GM23338 (cell line): ENCODE measurements at regions not wholly inside any gene's neighbourhood (a gene's known extent, or its start where the extent isn't known, plus 50 kb on each side); places are given as distances from the start of the nearest gene placed in this dataset.

Source experiments
- CREB1 ChIP-seq: fragments of 250-450 bp; sonication (Bioruptor Pico); IDR thresholded peaks from 2 replicates; pipeline ENCODE4 v1.5.0; 2020; ENCODE audit warnings: low read depth, mild to moderate bottlenecking, moderate library complexity
- EZH2 ChIP-seq: fragments of 200-600 bp; sonication (generic); IDR thresholded peaks from one replicate; pipeline ENCODE4 v1.8.0; 2017; ENCODE audit warnings: antibody characterized with exemption, mild to moderate bottlenecking, low read depth; ENCODE audit not compliant: unreplicated experiment
- EZH2phosphoT487 ChIP-seq: fragments of 200-600 bp; sonication (generic); IDR thresholded peaks from one replicate; pipeline ENCODE4 v1.8.1; 2018; ENCODE audit warnings: antibody characterized with exemption; ENCODE audit not compliant: unreplicated experiment
- JUNB ChIP-seq: IDR thresholded peaks from one replicate; pipeline ENCODE4 v1.6.1; 2016; ENCODE audit warnings: antibody characterized with exemption; ENCODE audit not compliant: unreplicated experiment
- NANOG ChIP-seq: IDR thresholded peaks from 2 replicates; pipeline ENCODE4 v1.6.1; 2016; ENCODE audit warnings: antibody characterized with exemption, borderline replicate concordance
- POLR2AphosphoS5 ChIP-seq: IDR thresholded peaks from 2 replicates; pipeline ENCODE4 v1.6.1; 2016; ENCODE audit warnings: antibody characterized with exemption, low read depth
- STAT1 ChIP-seq: IDR thresholded peaks from one replicate; pipeline ENCODE4 v1.6.1; 2016; ENCODE audit warnings: antibody characterized with exemption; ENCODE audit not compliant: unreplicated experiment
- ZNF331 ChIP-seq: fragments of 250-450 bp; sonication (Bioruptor Pico); IDR thresholded peaks from 2 replicates; pipeline ENCODE4 v1.5.0; 2020; ENCODE audit warnings: low read depth, mild to moderate bottlenecking, moderate library complexity
- TF ChIP-seq, protein P1 (sequence below), 2 experiments: fragments of 200-600 bp in 1 of 2; sonication (generic) in 1 of 2; conservative IDR thresholded peaks; 2 replicates each; pipeline versions ENCODE4 v1.5.1 to v1.6.1; 2016 to 2017; ENCODE audit warnings: antibody characterized with exemption in 2 of 2, low read depth in 2 of 2, mild to moderate bottlenecking in 2 of 2, moderate library complexity in 1 of 2
- TF ChIP-seq, protein P2 (sequence below): IDR thresholded peaks from 2 replicates; pipeline ENCODE4 v1.6.1; 2016; ENCODE audit warnings: antibody characterized with exemption

DNA sequence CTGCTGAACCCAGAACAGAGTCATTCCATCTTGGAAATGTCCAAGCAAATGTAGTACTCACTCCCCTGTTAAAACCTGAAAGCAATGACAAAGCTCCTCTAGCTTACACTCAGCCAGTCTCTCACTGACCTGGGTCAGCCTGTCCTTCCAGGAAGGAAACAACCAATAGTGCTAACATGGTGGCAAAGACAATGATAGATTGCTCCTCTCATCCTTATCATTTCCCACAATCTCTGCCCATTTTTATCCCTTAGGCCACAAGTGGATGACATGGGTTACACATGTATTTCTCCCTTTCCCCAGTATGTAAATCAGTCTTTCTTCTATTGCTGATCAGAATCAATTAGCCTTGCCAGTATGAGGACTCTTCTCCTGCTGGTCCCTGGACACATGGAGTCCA lies 154.6 kb upstream of the SESN3 start:
- no peak for TF ChIP-seq EZH2
- TF ChIP-seq, protein P1, sequence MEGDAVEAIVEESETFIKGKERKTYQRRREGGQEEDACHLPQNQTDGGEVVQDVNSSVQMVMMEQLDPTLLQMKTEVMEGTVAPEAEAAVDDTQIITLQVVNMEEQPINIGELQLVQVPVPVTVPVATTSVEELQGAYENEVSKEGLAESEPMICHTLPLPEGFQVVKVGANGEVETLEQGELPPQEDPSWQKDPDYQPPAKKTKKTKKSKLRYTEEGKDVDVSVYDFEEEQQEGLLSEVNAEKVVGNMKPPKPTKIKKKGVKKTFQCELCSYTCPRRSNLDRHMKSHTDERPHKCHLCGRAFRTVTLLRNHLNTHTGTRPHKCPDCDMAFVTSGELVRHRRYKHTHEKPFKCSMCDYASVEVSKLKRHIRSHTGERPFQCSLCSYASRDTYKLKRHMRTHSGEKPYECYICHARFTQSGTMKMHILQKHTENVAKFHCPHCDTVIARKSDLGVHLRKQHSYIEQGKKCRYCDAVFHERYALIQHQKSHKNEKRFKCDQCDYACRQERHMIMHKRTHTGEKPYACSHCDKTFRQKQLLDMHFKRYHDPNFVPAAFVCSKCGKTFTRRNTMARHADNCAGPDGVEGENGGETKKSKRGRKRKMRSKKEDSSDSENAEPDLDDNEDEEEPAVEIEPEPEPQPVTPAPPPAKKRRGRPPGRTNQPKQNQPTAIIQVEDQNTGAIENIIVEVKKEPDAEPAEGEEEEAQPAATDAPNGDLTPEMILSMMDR (conservative IDR thresholded peaks at IDR 0.05; ENCODE audit: low read depth in 2 of 2): no peak
- no peak for TF ChIP-seq POLR2AphosphoS5
- no peak for TF ChIP-seq ZNF331 (CRISPR knock-in tag)
- no peak for TF ChIP-seq NANOG
- no peak for TF ChIP-seq JUNB
- TF ChIP-seq STAT1: no peak
- TF ChIP-seq, protein P2, sequence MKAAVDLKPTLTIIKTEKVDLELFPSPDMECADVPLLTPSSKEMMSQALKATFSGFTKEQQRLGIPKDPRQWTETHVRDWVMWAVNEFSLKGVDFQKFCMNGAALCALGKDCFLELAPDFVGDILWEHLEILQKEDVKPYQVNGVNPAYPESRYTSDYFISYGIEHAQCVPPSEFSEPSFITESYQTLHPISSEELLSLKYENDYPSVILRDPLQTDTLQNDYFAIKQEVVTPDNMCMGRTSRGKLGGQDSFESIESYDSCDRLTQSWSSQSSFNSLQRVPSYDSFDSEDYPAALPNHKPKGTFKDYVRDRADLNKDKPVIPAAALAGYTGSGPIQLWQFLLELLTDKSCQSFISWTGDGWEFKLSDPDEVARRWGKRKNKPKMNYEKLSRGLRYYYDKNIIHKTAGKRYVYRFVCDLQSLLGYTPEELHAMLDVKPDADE: no peak
- no peak for TF ChIP-seq EZH2phosphoT487
- no peak for TF ChIP-seq CREB1 (CRISPR knock-in tag)
